PC-9 (cell line): ENCODE measurements at regions not wholly inside any gene's neighbourhood (a gene's known extent, or its start where the extent isn't known, plus 50 kb on each side); places are given as distances from the start of the nearest gene placed in this dataset.

Experiments used
- BruUV-seq: library from RNA; stranded (reverse); fragments of 400-500 nt; replicated peaks from 2 replicates; lab custom pipeline; 2021; lab: Mats Ljungman, UMichigan
- CTCF ChIA-PET: fragments of 300-600 bp; sonication (Branson Sonifier 250); formaldehyde crosslinking; loops from one replicate; lab custom pipeline; 2022; ENCODE audit warnings: antibody characterized with exemption; lab: Charles Lee
- POLR2A ChIA-PET: fragments of 300-600 bp; sonication (Branson Sonifier 250); formaldehyde crosslinking; loops from one replicate; lab custom pipeline; 2022; ENCODE audit warnings: antibody characterized with exemption; ENCODE audit not compliant: unreplicated experiment; lab: Charles Lee
- DNase-seq, 2 experiments: peaks; one replicate each; pipeline versions ENCODE4 v3.0.0 to v3.0.0-alpha.2; 2015 to 2022; ENCODE audit warnings: mixed read lengths in 1 of 2
- H2AFZ ChIP-seq: fragments of 200-600 bp; sonication (generic); 2 replicates; pipeline ENCODE4 v1.8.1; 2017; ENCODE audit warnings: antibody characterized with exemption
- H3F3A ChIP-seq: fragments of 200-600 bp; sonication (generic); 2 replicates; pipeline ENCODE4 v1.8.1; 2017; ENCODE audit warnings: antibody characterized with exemption, mild to moderate bottlenecking, low read depth; ENCODE audit not compliant: insufficient read depth
- H3K27ac ChIP-seq: fragments of 200-600 bp; sonication (generic); 2 replicates; pipeline ENCODE4 v1.6.1; 2016; ENCODE audit warnings: mixed run types
- H3K27me3 ChIP-seq: fragments of 200-600 bp; sonication (generic); 2 replicates; pipeline ENCODE4 v1.6.1; 2016; ENCODE audit warnings: low read depth, mixed run types; ENCODE audit not compliant: insufficient read depth
- H3K36me3 ChIP-seq: fragments of 200-600 bp; sonication (generic); 2 replicates; pipeline ENCODE4 v1.6.1; 2016; ENCODE audit warnings: low read depth, mixed run types
- H3K4me1 ChIP-seq: fragments of 200-600 bp; sonication (generic); replicated peaks from 2 replicates; pipeline ENCODE4 v1.6.1; 2016; ENCODE audit warnings: mixed run types; ENCODE audit not compliant: insufficient read depth
- H3K4me2 ChIP-seq: fragments of 200-600 bp; sonication (generic); 2 replicates; pipeline ENCODE4 v1.6.1; 2017; ENCODE audit warnings: mixed run types
- H3K4me3 ChIP-seq: fragments of 200-600 bp; sonication (generic); 2 replicates; pipeline ENCODE4 v1.6.1; 2016; ENCODE audit warnings: mixed run types
- H3K79me2 ChIP-seq: fragments of 200-600 bp; sonication (generic); 2 replicates; pipeline ENCODE4 v1.6.1; 2017; ENCODE audit warnings: low read depth, mixed run types
- H3K9me2 ChIP-seq: fragments of 200-600 bp; sonication (generic); 2 replicates; pipeline ENCODE4 v1.8.1; 2017; ENCODE audit warnings: mild to moderate bottlenecking; ENCODE audit not compliant: insufficient read depth
- H3K9me3 ChIP-seq: fragments of 200-600 bp; sonication (generic); 2 replicates; pipeline ENCODE4 v1.8.1; 2016; ENCODE audit warnings: low read depth; ENCODE audit not compliant: insufficient read depth
- H4K20me1 ChIP-seq: fragments of 200-600 bp; sonication (generic); 2 replicates; pipeline ENCODE4 v1.8.1; 2017; ENCODE audit not compliant: insufficient read depth
- EZH2 ChIP-seq: fragments of 200-600 bp; sonication (generic); IDR thresholded peaks from 2 replicates; pipeline ENCODE4 v1.8.0; 2017; ENCODE audit warnings: antibody characterized with exemption, low read depth
- intact Hi-C: fragments of 100-400 bp; cut with micrococcal nuclease; formaldehyde crosslinking; loops from one replicate; pipeline ENCODE4 v1.10.0; 2022; ENCODE audit not compliant: unreplicated experiment
- TF ChIP-seq, protein P1 (sequence below): fragments of 200-600 bp; sonication (generic); conservative IDR thresholded peaks from 2 replicates; pipeline ENCODE4 v1.6.1; 2017; ENCODE audit warnings: mixed run types, antibody characterized with exemption, mild to moderate bottlenecking, moderate library complexity

DNA sequence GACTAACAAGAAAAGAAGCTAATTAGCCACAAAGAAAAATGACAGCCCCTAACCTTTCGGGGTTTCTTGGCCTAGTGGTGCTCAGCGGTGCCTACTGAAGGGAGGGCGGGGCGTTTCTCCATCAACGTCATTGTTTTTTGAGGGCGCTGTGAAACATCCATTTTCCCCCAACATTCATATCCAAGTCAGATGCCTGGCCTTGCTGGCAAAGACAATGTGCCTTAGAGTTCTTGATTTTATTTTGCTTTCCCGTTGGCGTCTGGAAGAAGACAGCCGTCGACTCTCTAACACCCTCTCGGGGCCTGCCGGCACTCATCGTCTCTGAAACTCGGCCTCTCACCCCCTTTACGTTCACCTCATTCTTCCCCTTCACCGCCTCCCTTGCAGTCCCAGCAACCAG lies 154.5 kb downstream of the PHETA1 start:
- intact Hi-C loops = no loop called here
- H3K27ac ChIP-seq = no peak overlapping the region
- no peaks in the 10 kb centered on the region for H3K4me1 ChIP-seq
- TF ChIP-seq, protein P1, sequence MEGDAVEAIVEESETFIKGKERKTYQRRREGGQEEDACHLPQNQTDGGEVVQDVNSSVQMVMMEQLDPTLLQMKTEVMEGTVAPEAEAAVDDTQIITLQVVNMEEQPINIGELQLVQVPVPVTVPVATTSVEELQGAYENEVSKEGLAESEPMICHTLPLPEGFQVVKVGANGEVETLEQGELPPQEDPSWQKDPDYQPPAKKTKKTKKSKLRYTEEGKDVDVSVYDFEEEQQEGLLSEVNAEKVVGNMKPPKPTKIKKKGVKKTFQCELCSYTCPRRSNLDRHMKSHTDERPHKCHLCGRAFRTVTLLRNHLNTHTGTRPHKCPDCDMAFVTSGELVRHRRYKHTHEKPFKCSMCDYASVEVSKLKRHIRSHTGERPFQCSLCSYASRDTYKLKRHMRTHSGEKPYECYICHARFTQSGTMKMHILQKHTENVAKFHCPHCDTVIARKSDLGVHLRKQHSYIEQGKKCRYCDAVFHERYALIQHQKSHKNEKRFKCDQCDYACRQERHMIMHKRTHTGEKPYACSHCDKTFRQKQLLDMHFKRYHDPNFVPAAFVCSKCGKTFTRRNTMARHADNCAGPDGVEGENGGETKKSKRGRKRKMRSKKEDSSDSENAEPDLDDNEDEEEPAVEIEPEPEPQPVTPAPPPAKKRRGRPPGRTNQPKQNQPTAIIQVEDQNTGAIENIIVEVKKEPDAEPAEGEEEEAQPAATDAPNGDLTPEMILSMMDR = no peak
- no peak for TF ChIP-seq EZH2
- ChIA-PET POLR2A (interaction anchor here (0.6 kb wide), 1 partner anchor 605 kb away, joined by 13 read pairs; no protein-coding TSS in a partner anchor), CTCF (interaction anchor here (0.7 kb wide), 1 partner anchor 176 kb away, joined by 4 read pairs; no protein-coding TSS in a partner anchor)
- no peaks in the 10 kb centered on the region for H3F3A ChIP-seq
- no peaks in the 10 kb centered on the region for H3K9me3 ChIP-seq
- DNase-seq = no peak
- BruUV-seq = no TSS peak
- H2AFZ ChIP-seq = no peak overlapping the region
- H3K4me3 ChIP-seq = no peak overlapping the region
- peaks cover 100% of the 10 kb centered on the region for H3K27me3 ChIP-seq
- H3K79me2 ChIP-seq = no peaks in the 10 kb centered on the region
- no peaks in the 10 kb centered on the region for H3K9me2 ChIP-seq
- no peaks in the 10 kb centered on the region; the same call in 1 of the 2 replicates for H4K20me1 ChIP-seq
- H3K4me2 ChIP-seq = no peak overlapping the region
- H3K36me3 ChIP-seq = no peaks in the 10 kb centered on the region

DNA sequence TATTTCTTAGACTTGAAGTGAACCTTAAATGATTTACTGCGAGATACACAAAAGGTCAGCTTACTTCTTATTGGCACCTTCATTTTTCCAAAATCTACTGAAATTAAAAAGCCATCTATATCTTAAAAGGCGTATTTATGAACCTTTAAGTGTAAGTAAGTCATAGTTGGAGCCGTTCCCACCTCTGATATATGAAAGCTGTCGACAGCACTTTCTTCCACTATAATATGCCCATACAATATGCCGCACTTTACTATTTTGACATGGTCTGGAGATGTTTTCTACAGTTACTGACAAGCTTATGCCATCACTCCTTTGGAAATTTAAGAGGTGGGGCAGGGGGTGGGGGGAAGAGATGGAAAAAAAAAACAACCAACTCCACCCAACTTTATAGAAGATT lies 155.3 kb downstream of the PHETA1 start:
- H2AFZ ChIP-seq = no peak overlapping the region
- no peak overlapping the region for H3K4me2 ChIP-seq
- H3K9me2 ChIP-seq = no peaks in the 10 kb centered on the region
- H3K79me2 ChIP-seq = no peaks in the 10 kb centered on the region
- H3F3A ChIP-seq = no peaks in the 10 kb centered on the region
- H3K4me1 ChIP-seq = no peaks in the 10 kb centered on the region
- H4K20me1 ChIP-seq = no peaks in the 10 kb centered on the region; the same call in 1 of the 2 replicates
- intact Hi-C loops = no loop called here
- no TSS peak for BruUV-seq
- POLR2A ChIA-PET = no interaction called here
- no peak for DNase-seq
- TF ChIP-seq, protein P1 = no peak
- TF ChIP-seq EZH2 = no peak
- H3K27ac ChIP-seq = no peak overlapping the region
- no peaks in the 10 kb centered on the region for H3K36me3 ChIP-seq
- CTCF ChIA-PET = interaction anchor here (0.6 to 0.7 kb wide), 2 partner anchors 175 to 1780 kb away, joined by 4 to 13 read pairs; no protein-coding TSS in a partner anchor
- no peak overlapping the region for H3K4me3 ChIP-seq
- H3K9me3 ChIP-seq = no peaks in the 10 kb centered on the region
- peaks cover 100% of the 10 kb centered on the region for H3K27me3 ChIP-seq

DNA sequence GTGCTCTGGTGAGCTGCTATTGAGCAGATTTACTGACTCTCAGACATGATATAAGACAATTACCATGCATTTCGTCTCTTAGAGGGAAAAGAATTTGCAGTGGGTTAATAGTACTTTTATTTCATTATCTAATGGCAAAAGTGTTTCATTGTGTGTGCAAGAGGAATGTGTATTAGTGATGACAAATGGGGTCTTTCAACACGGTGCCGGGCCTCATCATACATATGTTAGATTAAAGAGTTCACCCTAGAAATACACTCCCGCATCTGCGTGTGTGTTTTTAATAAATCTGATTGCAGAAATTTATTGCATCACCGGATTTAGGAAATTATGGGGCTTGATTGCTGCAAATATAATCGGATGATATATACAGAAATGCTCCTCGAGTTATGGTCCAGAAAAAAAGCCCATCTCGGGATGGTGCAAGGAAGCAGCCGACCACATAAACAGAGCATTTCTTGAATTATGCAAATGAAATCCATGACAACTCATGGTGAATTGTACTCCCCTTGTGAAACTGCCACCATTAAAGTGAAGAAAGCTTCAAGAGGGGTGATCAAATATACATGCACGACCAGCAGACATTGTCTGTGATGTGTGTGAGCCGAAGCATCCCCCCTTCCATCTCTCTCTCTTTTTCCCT lies 156.0 kb downstream of the PHETA1 start:
- no TSS peak for BruUV-seq
- Histone ChIP-seq H3K79me2 (no peaks in the 10 kb centered on the region), H3K9me2 (no peaks in the 10 kb centered on the region), H3K27me3 (peaks cover 100% of the 10 kb centered on the region), H3K4me2 (no peak overlapping the region), H2AFZ (no peak overlapping the region), H3K4me1 (no peaks in the 10 kb centered on the region), H3K27ac (no peak overlapping the region), H3K9me3 (no peaks in the 10 kb centered on the region), H3K4me3 (no peak overlapping the region), H3K36me3 (no peaks in the 10 kb centered on the region), H4K20me1 (no peaks in the 10 kb centered on the region), H3F3A (no peaks in the 10 kb centered on the region)
- intact Hi-C loops = no loop called here
- ChIA-PET CTCF (interaction anchor here (0.6 kb wide), 1 partner anchor 1781 kb away, joined by 13 read pairs; no protein-coding TSS in a partner anchor), POLR2A (no interaction called here)
- no peak for TF ChIP-seq EZH2
- TF ChIP-seq, protein P1 = no peak
- no peak for DNase-seq
